Endothelial cell of umbilical vein (primary cell): ENCODE measurements at regions not wholly inside any gene's neighbourhood (a gene's known extent, or its start where the extent isn't known, plus 50 kb on each side); places are given as distances from the start of the nearest gene placed in this dataset.

Experiments
- BruUV-seq: library from RNA; stranded (reverse); fragments of 400-500 nt; replicated peaks from 2 replicates; lab custom pipeline; 2021; lab: Mats Ljungman, UMichigan
- CTCF ChIA-PET: fragments of 300-600, 350-600 bp; sonication (Branson Sonifier 250); formaldehyde crosslinking; loops from one replicate; lab custom pipeline; 2021; ENCODE audit warnings: antibody characterized with exemption, inconsistent platforms; lab: Charles Lee
- POLR2A ChIA-PET: fragments of 300-600, 350-600 bp; sonication (Branson Sonifier 250); formaldehyde crosslinking; loops from one replicate; lab custom pipeline; 2021; ENCODE audit warnings: antibody characterized with exemption, inconsistent platforms; lab: Charles Lee
- DNase-seq: peaks from one replicate; pipeline ENCODE4 v3.0.0-alpha.2; 2011; ENCODE audit warnings: low read depth, low spot score
- FAIRE-seq: peaks from 2 replicates; lab custom pipeline; 2011; peaks lifted over from hg19 to GRCh38; lab: Jason Lieb, UNC
- H2AFZ ChIP-seq: 2 replicates; pipeline ENCODE4 v1.6.0; 2012; ENCODE audit warnings: low read depth, low read length, control low read depth, inconsistent platforms
- H3K27ac ChIP-seq: 2 replicates; pipeline ENCODE4 v1.5.1; 2011; ENCODE audit warnings: low read depth, mild to moderate bottlenecking, control low read depth, low read length, moderate library complexity; ENCODE audit not compliant: insufficient read depth
- H3K27me3 ChIP-seq, 2 experiments: 2 replicates each; pipeline versions ENCODE4 v1.6.0 to v1.6.1; 2011; ENCODE audit warnings: low read length in 2 of 2, mixed read lengths in 1 of 2; ENCODE audit not compliant: control insufficient read depth in 2 of 2, insufficient read depth in 2 of 2
- H3K36me3 ChIP-seq, 2 experiments: 2 replicates in 1 of 2; 3 replicates in 1 of 2; pipeline ENCODE4 v1.5.1; 2011; ENCODE audit warnings: low read length in 2 of 2, mild to moderate bottlenecking in 1 of 2, moderate library complexity in 1 of 2; ENCODE audit not compliant: control insufficient read depth in 2 of 2, insufficient read depth in 2 of 2; ENCODE audit errors: extremely low read depth in 1 of 2
- H3K4me1 ChIP-seq: 3 replicates; pipeline ENCODE4 v1.5.1; 2011; ENCODE audit warnings: mild to moderate bottlenecking, low read length; ENCODE audit not compliant: control insufficient read depth, insufficient read depth; ENCODE audit errors: extremely low read depth
- H3K4me2 ChIP-seq: 2 replicates; pipeline ENCODE4 v1.6.1; 2011; ENCODE audit warnings: low read length, control low read depth, mixed read lengths; ENCODE audit not compliant: insufficient read depth
- H3K4me3 ChIP-seq, 3 experiments: fragments of 200-600 bp in 1 of 3; sonication (generic), shearing (Covaris generic) in 1 of 3; replicated peaks in 1 of 3; 2 replicates each; pipeline ENCODE4 v1.5.1; 2011 to 2016; ENCODE audit warnings: control low read depth in 3 of 3, low read length in 3 of 3, mild to moderate bottlenecking in 2 of 3, inconsistent platforms in 1 of 3, low read depth in 1 of 3, moderate library complexity in 1 of 3; ENCODE audit not compliant: insufficient read depth in 1 of 3
- H3K79me2 ChIP-seq: 2 replicates; pipeline ENCODE4 v1.6.0; 2012; ENCODE audit warnings: low read length, inconsistent platforms; ENCODE audit not compliant: control insufficient read depth, insufficient read depth
- H3K9ac ChIP-seq: replicated peaks from 2 replicates; pipeline ENCODE3; 2011; ENCODE audit warnings: low read length, control low read depth; ENCODE audit not compliant: insufficient read depth; ENCODE audit errors: extremely low read depth
- H3K9me1 ChIP-seq: replicated peaks from 3 replicates; pipeline ENCODE4 v1.6.0; 2011; ENCODE audit warnings: mild to moderate bottlenecking, low read length; ENCODE audit not compliant: control insufficient read depth, insufficient read depth; ENCODE audit errors: extremely low read depth
- H3K9me3 ChIP-seq: replicated peaks from 2 replicates; pipeline ENCODE4 v1.5.1; 2012; ENCODE audit warnings: low read length, inconsistent platforms; ENCODE audit not compliant: control insufficient read depth, insufficient read depth
- H4K20me1 ChIP-seq: replicated peaks from 2 replicates; pipeline ENCODE3; 2011; ENCODE audit warnings: mild to moderate bottlenecking, low read length; ENCODE audit not compliant: control insufficient read depth, insufficient read depth; ENCODE audit errors: extremely low read depth
- CTCF ChIP-seq, 2 donors: IDR thresholded peaks; 1 replicate in 1 of 2; 2 replicates in 1 of 2; pipeline ENCODE4 v1.5.1; 2011; ENCODE audit warnings: low read length in 2 of 2, mild to moderate bottlenecking in 2 of 2, moderate library complexity in 2 of 2, control low read depth in 1 of 2, inconsistent platforms in 1 of 2, low read depth in 1 of 2; ENCODE audit not compliant: insufficient read depth in 1 of 2; ENCODE audit errors: extremely low read depth in 1 of 2
- EZH2 ChIP-seq: IDR thresholded peaks from 2 replicates; pipeline ENCODE4 v1.6.1; 2012; ENCODE audit warnings: borderline replicate concordance, low read depth, mild to moderate bottlenecking, moderate library complexity, low read length, inconsistent platforms; ENCODE audit not compliant: severe bottlenecking
- FOS ChIP-seq: IDR thresholded peaks from 2 replicates; pipeline ENCODE4 v1.6.1; 2011; ENCODE audit warnings: mild to moderate bottlenecking, low read length, moderate library complexity, borderline replicate concordance; ENCODE audit not compliant: insufficient read depth
- GATA2 ChIP-seq: IDR thresholded peaks from 2 replicates; pipeline ENCODE4 v1.7.0; 2011; ENCODE audit warnings: low read depth, mild to moderate bottlenecking, moderate library complexity, mixed read lengths, low read length; ENCODE audit not compliant: insufficient read length, insufficient read depth
- JUN ChIP-seq: IDR thresholded peaks from 2 replicates; pipeline ENCODE4 v1.6.1; 2011; ENCODE audit warnings: borderline replicate concordance, low read depth; ENCODE audit not compliant: insufficient read length, insufficient read depth
- MAX ChIP-seq: IDR thresholded peaks from 2 replicates; pipeline ENCODE4 v1.6.1; 2011; ENCODE audit not compliant: insufficient read depth, insufficient read length
- MYC ChIP-seq: IDR thresholded peaks from one replicate; pipeline ENCODE4 v1.6.1; 2011; ENCODE audit warnings: mild to moderate bottlenecking, low read depth, low read length
- POLR2A ChIP-seq: IDR thresholded peaks from 2 replicates; pipeline ENCODE4 v1.6.1; 2012; ENCODE audit warnings: low read depth, mild to moderate bottlenecking, control low read depth, low read length
- POLR2AphosphoS5 ChIP-seq: IDR thresholded peaks from 2 replicates; pipeline ENCODE4 v1.6.1; 2012; ENCODE audit warnings: low read depth, mild to moderate bottlenecking, control low read depth, low read length, moderate library complexity; ENCODE audit not compliant: insufficient read depth
- dilution Hi-C: fragments of 300-500 bp; cut with MboI; formaldehyde crosslinking; loops from one replicate; pipeline ENCODE4 v1.15.0; 2019; ENCODE audit warnings: low sequenced_read_pairs; ENCODE audit not compliant: extremely low pct_ligation_motif_present
- intact Hi-C: fragments of 100-400 bp; cut with micrococcal nuclease; formaldehyde crosslinking; loops from one replicate; pipeline ENCODE4 v1.10.0; 2022

GRCh38 chr4:54898056-54898562 is 227.3 kb downstream of the KDR start:
- Histone ChIP-seq H3K79me2 (no peaks in the 10 kb centered on the region), H3K4me2 (no peak overlapping the region), H3K9ac (no peak overlapping the region), H3K4me3 (no peak overlapping the region), H3K27ac (no peak overlapping the region), H3K9me3 (no peaks in the 10 kb centered on the region), H3K4me1 (no peaks in the 10 kb centered on the region), H3K9me1 (no peaks in the 10 kb centered on the region), H3K27me3 (peaks cover 6 to 12% of the 10 kb centered on the region in 2 experiments), H2AFZ (no peak overlapping the region), H3K36me3 (no peaks in the 10 kb centered on the region), H4K20me1 (no peaks in the 10 kb centered on the region)
- CTCF ChIA-PET = no interaction called here
- TF ChIP-seq GATA2 (peak; percentile 11), POLR2A (no peak)
- BruUV-seq = no TSS peak
- POLR2A ChIA-PET = no interaction called here
- DNase-seq = peak; percentile 14
- intact Hi-C loops (no loop called here), dilution Hi-C loops (no loop called here)
- FAIRE-seq = no peak

GRCh38 chr4:54897590-54897989 is 227.8 kb downstream of the KDR start:
- DNase-seq = peak; percentile 37

More at GRCh38 chr4:54897590-54897989, 227.8 kb downstream of the KDR start:
- Histone ChIP-seq H3K9me1 (no peaks in the 10 kb centered on the region), H3K4me3 (no peak overlapping the region), H3K36me3 (no peaks in the 10 kb centered on the region), H4K20me1 (no peaks in the 10 kb centered on the region), H3K9me3 (no peaks in the 10 kb centered on the region), H3K27me3 (peaks cover 5 to 10% of the 10 kb centered on the region in 2 experiments), H3K27ac (no peak overlapping the region), H3K9ac (no peak overlapping the region), H3K4me1 (no peaks in the 10 kb centered on the region), H3K4me2 (no peak overlapping the region), H3K79me2 (no peaks in the 10 kb centered on the region), H2AFZ (no peak overlapping the region)
- no peak for FAIRE-seq
- intact Hi-C loops (no loop called here), dilution Hi-C loops (no loop called here)
- CTCF ChIA-PET = no interaction called here
- POLR2A ChIA-PET = no interaction called here
- TF ChIP-seq POLR2A = no peak
- TF ChIP-seq FOS = no peak
- no peak for TF ChIP-seq GATA2
- no peak for TF ChIP-seq POLR2AphosphoS5
- no peak for TF ChIP-seq EZH2
- no peak for TF ChIP-seq CTCF (IDR thresholded peaks at IDR 0.05; ENCODE audit: extremely low read depth in 1 of 2, insufficient read depth in 1 of 2, low read depth in 1 of 2, low read length in 2 of 2)
- no peak for TF ChIP-seq JUN
- no peak for TF ChIP-seq MYC
- TF ChIP-seq MAX = no peak
- no TSS peak for BruUV-seq
